HepG2 (cell line): ENCODE measurements at regions not wholly inside any gene's neighbourhood (a gene's known extent, or its start where the extent isn't known, plus 50 kb on each side); places are given as distances from the start of the nearest gene placed in this dataset.
A peak's percentile ranks its signal among the peaks of the same experiment; 100 is the strongest.

Experiments
- ATF7 ChIP-seq, 2 experiments: fragments of 450-650 bp in 1 of 2; sonication (generic) in 1 of 2; formaldehyde crosslinking in 1 of 2; IDR thresholded peaks; 2 replicates each; pipeline versions ENCODE4 v1.4.0 to v1.6.1; 2016 to 2020; ENCODE audit warnings: antibody characterized with exemption in 1 of 2, mild to moderate bottlenecking in 1 of 2, missing genetic modification reagents in 1 of 2
- CCAR2 ChIP-seq: fragments of 200-400 bp; formaldehyde crosslinking; optimal IDR thresholded peaks from 2 replicates; pipeline ENCODE3; 2018; ENCODE audit warnings: low read depth, mild to moderate bottlenecking, low read length, moderate library complexity
- CENPT ChIP-seq: sonication (generic); formaldehyde crosslinking; IDR thresholded peaks from 2 replicates; pipeline ENCODE4 v1.8.0; 2022; ENCODE audit warnings: low read depth, mild to moderate bottlenecking, moderate library complexity, missing genetic modification reagents
- ERF ChIP-seq: IDR thresholded peaks from 2 replicates; pipeline ENCODE4 v1.6.1; 2018; ENCODE audit warnings: missing biosample characterization, missing genetic modification reagents
- GATAD1 ChIP-seq: IDR thresholded peaks from 2 replicates; pipeline ENCODE4 v1.6.1; 2016; ENCODE audit warnings: missing genetic modification reagents, missing compliant biosample characterization
- KDM4B ChIP-seq: sonication (generic); formaldehyde crosslinking; IDR thresholded peaks from 2 replicates; pipeline ENCODE4 v1.4.0; 2020; ENCODE audit warnings: missing genetic modification reagents
- KLF9 ChIP-seq: IDR thresholded peaks from 2 replicates; pipeline ENCODE4 v1.6.1; 2016; ENCODE audit warnings: low read depth
- NCOA5 ChIP-seq: sonication (generic); formaldehyde crosslinking; IDR thresholded peaks from 2 replicates; pipeline ENCODE4 v1.4.0; 2020; ENCODE audit warnings: missing genetic modification reagents
- NFE2L2 ChIP-seq: fragments of 150-350 bp; IDR thresholded peaks from 2 replicates; pipeline ENCODE4 v1.6.1; 2014; ENCODE audit warnings: low read length
- NR2C2 ChIP-seq: sonication (generic); formaldehyde crosslinking; IDR thresholded peaks from 2 replicates; pipeline ENCODE4 v1.4.0; 2020; ENCODE audit warnings: missing genetic modification reagents, mild to moderate bottlenecking, moderate library complexity, borderline replicate concordance
- SALL1 ChIP-seq: sonication (generic); formaldehyde crosslinking; IDR thresholded peaks from 2 replicates; pipeline ENCODE4 v1.8.0; 2022; ENCODE audit warnings: mild to moderate bottlenecking, missing genetic modification reagents
- STAG1 ChIP-seq: sonication (generic); formaldehyde crosslinking; IDR thresholded peaks from 2 replicates; pipeline ENCODE4 v1.4.0; 2020; ENCODE audit warnings: missing genetic modification reagents
- ZMAT3 ChIP-seq: sonication (generic); formaldehyde crosslinking; conservative IDR thresholded peaks from 2 replicates; pipeline ENCODE4 v1.7.0; 2021; ENCODE audit warnings: missing genetic modification reagents
- TF ChIP-seq, protein P1 (sequence below): sonication (generic); formaldehyde crosslinking; IDR thresholded peaks from 2 replicates; pipeline ENCODE4 v1.5.1; 2020; ENCODE audit warnings: mild to moderate bottlenecking, missing genetic modification reagents, borderline replicate concordance
- TF ChIP-seq, protein P2 (sequence below): sonication (generic); formaldehyde crosslinking; IDR thresholded peaks from 2 replicates; pipeline ENCODE4 v1.5.0; 2020; ENCODE audit warnings: mild to moderate bottlenecking, missing genetic modification reagents
- TF ChIP-seq, protein P3 (sequence below): sonication (generic); formaldehyde crosslinking; IDR thresholded peaks from 2 replicates; pipeline ENCODE4 v1.9.0; 2021; ENCODE audit warnings: missing genetic modification reagents, borderline replicate concordance
- TF ChIP-seq, protein P4 (sequence below): IDR thresholded peaks from 2 replicates; pipeline ENCODE4 v1.6.1; 2012; ENCODE audit warnings: low read length, improper control_type of control experiment

DNA sequence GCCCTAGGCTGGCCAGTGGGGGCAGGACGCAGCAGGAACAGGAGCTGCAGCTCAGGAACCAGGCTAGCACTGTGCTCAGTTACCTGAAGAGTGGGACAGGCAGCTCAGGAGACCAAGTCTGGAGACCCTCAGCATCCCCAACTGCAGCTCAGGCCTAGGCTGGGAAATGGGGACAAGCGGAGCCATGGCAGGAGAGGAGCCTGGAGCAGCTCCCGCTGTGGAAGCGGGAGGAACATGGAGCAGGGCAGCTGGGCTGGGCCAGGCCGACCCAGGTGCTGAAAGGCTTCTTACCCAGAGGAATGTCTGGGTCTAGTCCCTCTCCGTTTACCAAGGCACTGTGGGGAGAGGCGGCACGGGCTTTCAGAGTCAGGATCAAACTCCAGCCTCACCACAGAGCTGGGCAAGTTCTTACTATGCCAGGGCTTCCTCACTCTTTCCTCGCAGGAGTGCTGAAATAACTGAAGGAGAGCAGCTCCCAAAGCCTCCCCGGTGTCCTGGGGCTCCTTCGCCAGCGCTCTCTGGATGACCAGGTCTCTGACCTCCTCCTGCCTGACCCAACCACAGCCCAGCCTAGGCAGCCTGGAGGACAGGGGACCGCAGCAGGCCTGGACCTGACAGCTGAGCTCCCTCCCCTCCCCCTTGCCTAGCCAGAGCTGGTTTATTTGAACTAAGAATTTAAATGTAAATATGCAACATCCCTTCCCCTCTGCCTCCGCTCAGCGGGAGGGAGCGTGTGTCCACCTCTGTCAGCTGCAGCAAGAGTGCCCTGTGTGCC lies 247.8 kb upstream of the SIX2 start (continued):
- TF ChIP-seq, protein P1, sequence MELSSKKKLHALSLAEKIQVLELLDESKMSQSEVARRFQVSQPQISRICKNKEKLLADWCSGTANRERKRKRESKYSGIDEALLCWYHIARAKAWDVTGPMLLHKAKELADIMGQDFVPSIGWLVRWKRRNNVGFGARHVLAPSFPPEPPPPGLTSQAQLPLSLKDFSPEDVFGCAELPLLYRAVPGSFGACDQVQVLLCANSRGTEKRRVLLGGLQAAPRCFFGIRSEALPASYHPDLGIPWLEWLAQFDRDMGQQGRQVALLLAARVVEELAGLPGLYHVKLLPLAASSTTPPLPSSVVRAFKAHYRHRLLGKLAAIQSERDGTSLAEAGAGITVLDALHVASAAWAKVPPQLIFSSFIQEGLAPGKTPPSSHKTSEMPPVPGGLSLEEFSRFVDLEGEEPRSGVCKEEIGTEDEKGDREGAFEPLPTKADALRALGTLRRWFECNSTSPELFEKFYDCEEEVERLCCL (CRISPR knock-in tag), result no peak
- TF ChIP-seq NFE2L2 (no peak), SALL1 (peak; percentile 86), STAG1 (CRISPR knock-in tag) (0 out of 2 replicates have a peak, but pooled peaks have one; percentile 11), KDM4B (0 out of 2 replicates have a peak, but pooled peaks have one; percentile 49), GATAD1 (CRISPR knock-in tag) (no peak), ZMAT3 (CRISPR knock-in tag) (no peak), NCOA5 (no peak), CENPT (CRISPR knock-in tag) (no peak), ATF7 (IDR thresholded peaks at IDR 0.05) (no peak), ATF7 (CRISPR knock-in tag; IDR thresholded peaks at IDR 0.05) (0 out of 2 replicates have a peak, but pooled peaks have one; percentile 50), CCAR2 (no peak), NR2C2 (CRISPR knock-in tag) (0 out of 2 replicates have a peak, but pooled peaks have one; percentile 33), ERF (CRISPR knock-in tag) (peak; percentile 64), KLF9 (no peak)
- TF ChIP-seq, protein P2, sequence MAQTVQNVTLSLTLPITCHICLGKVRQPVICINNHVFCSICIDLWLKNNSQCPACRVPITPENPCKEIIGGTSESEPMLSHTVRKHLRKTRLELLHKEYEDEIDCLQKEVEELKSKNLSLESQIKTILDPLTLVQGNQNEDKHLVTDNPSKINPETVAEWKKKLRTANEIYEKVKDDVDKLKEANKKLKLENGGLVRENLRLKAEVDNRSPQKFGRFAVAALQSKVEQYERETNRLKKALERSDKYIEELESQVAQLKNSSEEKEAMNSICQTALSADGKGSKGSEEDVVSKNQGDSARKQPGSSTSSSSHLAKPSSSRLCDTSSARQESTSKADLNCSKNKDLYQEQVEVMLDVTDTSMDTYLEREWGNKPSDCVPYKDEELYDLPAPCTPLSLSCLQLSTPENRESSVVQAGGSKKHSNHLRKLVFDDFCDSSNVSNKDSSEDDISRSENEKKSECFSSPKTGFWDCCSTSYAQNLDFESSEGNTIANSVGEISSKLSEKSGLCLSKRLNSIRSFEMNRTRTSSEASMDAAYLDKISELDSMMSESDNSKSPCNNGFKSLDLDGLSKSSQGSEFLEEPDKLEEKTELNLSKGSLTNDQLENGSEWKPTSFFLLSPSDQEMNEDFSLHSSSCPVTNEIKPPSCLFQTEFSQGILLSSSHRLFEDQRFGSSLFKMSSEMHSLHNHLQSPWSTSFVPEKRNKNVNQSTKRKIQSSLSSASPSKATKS (CRISPR knock-in tag), result no peak
- TF ChIP-seq, protein P3, sequence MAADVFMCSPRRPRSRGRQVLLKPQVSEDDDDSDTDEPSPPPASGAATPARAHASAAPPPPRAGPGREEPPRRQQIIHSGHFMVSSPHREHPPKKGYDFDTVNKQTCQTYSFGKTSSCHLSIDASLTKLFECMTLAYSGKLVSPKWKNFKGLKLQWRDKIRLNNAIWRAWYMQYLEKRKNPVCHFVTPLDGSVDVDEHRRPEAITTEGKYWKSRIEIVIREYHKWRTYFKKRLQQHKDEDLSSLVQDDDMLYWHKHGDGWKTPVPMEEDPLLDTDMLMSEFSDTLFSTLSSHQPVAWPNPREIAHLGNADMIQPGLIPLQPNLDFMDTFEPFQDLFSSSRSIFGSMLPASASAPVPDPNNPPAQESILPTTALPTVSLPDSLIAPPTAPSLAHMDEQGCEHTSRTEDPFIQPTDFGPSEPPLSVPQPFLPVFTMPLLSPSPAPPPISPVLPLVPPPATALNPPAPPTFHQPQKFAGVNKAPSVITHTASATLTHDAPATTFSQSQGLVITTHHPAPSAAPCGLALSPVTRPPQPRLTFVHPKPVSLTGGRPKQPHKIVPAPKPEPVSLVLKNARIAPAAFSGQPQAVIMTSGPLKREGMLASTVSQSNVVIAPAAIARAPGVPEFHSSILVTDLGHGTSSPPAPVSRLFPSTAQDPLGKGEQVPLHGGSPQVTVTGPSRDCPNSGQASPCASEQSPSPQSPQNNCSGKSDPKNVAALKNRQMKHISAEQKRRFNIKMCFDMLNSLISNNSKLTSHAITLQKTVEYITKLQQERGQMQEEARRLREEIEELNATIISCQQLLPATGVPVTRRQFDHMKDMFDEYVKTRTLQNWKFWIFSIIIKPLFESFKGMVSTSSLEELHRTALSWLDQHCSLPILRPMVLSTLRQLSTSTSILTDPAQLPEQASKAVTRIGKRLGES (CRISPR knock-in tag), result no peak
- TF ChIP-seq, protein P4, sequence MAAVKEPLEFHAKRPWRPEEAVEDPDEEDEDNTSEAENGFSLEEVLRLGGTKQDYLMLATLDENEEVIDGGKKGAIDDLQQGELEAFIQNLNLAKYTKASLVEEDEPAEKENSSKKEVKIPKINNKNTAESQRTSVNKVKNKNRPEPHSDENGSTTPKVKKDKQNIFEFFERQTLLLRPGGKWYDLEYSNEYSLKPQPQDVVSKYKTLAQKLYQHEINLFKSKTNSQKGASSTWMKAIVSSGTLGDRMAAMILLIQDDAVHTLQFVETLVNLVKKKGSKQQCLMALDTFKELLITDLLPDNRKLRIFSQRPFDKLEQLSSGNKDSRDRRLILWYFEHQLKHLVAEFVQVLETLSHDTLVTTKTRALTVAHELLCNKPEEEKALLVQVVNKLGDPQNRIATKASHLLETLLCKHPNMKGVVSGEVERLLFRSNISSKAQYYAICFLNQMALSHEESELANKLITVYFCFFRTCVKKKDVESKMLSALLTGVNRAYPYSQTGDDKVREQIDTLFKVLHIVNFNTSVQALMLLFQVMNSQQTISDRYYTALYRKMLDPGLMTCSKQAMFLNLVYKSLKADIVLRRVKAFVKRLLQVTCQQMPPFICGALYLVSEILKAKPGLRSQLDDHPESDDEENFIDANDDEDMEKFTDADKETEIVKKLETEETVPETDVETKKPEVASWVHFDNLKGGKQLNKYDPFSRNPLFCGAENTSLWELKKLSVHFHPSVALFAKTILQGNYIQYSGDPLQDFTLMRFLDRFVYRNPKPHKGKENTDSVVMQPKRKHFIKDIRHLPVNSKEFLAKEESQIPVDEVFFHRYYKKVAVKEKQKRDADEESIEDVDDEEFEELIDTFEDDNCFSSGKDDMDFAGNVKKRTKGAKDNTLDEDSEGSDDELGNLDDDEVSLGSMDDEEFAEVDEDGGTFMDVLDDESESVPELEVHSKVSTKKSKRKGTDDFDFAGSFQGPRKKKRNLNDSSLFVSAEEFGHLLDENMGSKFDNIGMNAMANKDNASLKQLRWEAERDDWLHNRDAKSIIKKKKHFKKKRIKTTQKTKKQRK, result no peak
